IMR-90 (cell line): ENCODE measurements at regions not wholly inside any gene's neighbourhood (a gene's known extent, or its start where the extent isn't known, plus 50 kb on each side); places are given as distances from the start of the nearest gene placed in this dataset.

Experiments used
- ATAC-seq: fragments of 200-7000 bp; cut with Tn5 transposase; 2 replicates; pipeline ENCODE4 v1.9.1; 2020; ENCODE audit warnings: low read depth, mild to moderate bottlenecking, moderate library complexity
- BruUV-seq: library from RNA; stranded (reverse); fragments of 400-500 nt; replicated peaks from 2 replicates; lab custom pipeline; 2021; lab: Mats Ljungman, UMichigan
- CTCF ChIA-PET: fragments of 300-600 bp; formaldehyde crosslinking; extraction: SDS; loops from one replicate; lab custom pipeline; 2021; ENCODE audit warnings: antibody characterized with exemption; lab: Yijun Ruan, JAX
- POLR2A ChIA-PET: fragments of 300-600 bp; sonication (Branson Sonifier 250); formaldehyde crosslinking; loops from one replicate; lab custom pipeline; 2022; ENCODE audit warnings: antibody characterized with exemption; ENCODE audit not compliant: unreplicated experiment; lab: Charles Lee
- DNase-seq: peaks from one replicate; pipeline ENCODE4 v3.0.0; 2013
- H2AFZ ChIP-seq: replicated peaks from 2 replicates; pipeline ENCODE3; 2013; ENCODE audit warnings: low read length, mild to moderate bottlenecking; ENCODE audit not compliant: poor library complexity
- H2AK5ac ChIP-seq: 2 replicates; pipeline ENCODE4 v1.6.1; 2013; ENCODE audit warnings: low read depth, low read length, inconsistent platforms
- H2AK9ac ChIP-seq: replicated peaks from 2 replicates; pipeline ENCODE3; 2013; ENCODE audit warnings: mild to moderate bottlenecking, low read depth, low read length, moderate library complexity; ENCODE audit not compliant: poor library complexity
- H2BK120ac ChIP-seq: 2 replicates; pipeline ENCODE4 v1.6.1; 2013; ENCODE audit warnings: low read depth, low read length, inconsistent platforms
- H2BK15ac ChIP-seq: 3 replicates; pipeline ENCODE4 v1.6.1; 2013; ENCODE audit warnings: low read depth, low read length, inconsistent platforms
- H2BK20ac ChIP-seq: 2 replicates; pipeline ENCODE4 v1.6.1; 2013; ENCODE audit warnings: low read depth, mild to moderate bottlenecking, inconsistent platforms, low read length, moderate library complexity
- H2BK5ac ChIP-seq: 2 replicates; pipeline ENCODE4 v1.6.1; 2013; ENCODE audit warnings: mild to moderate bottlenecking, low read depth, low read length, inconsistent platforms; ENCODE audit not compliant: poor library complexity, severe bottlenecking
- H3K14ac ChIP-seq: replicated peaks from 2 replicates; pipeline ENCODE4 v1.6.1; 2013; ENCODE audit warnings: low read depth, low read length, inconsistent platforms
- H3K18ac ChIP-seq: 2 replicates; pipeline ENCODE4 v1.6.1; 2013; ENCODE audit warnings: low read depth, low read length, control low read depth
- H3K23ac ChIP-seq: 2 replicates; pipeline ENCODE4 v1.6.1; 2013; ENCODE audit warnings: low read depth, low read length, inconsistent platforms
- H3K27ac ChIP-seq: 2 replicates; pipeline ENCODE4 v1.5.1; 2013; ENCODE audit warnings: mild to moderate bottlenecking, control low read depth, low read length; ENCODE audit not compliant: insufficient read depth
- H3K27me3 ChIP-seq: 2 replicates; pipeline ENCODE4 v1.6.1; 2013; ENCODE audit warnings: low read length; ENCODE audit not compliant: control insufficient read depth, insufficient read depth
- H3K36me3 ChIP-seq: 2 replicates; pipeline ENCODE4 v1.6.1; 2013; ENCODE audit warnings: low read length, mixed read lengths; ENCODE audit not compliant: control insufficient read depth, insufficient read depth
- H3K4ac ChIP-seq: 2 replicates; pipeline ENCODE4 v1.6.1; 2013; ENCODE audit warnings: low read depth, low read length, inconsistent platforms
- H3K4me1 ChIP-seq: 2 replicates; pipeline ENCODE4 v1.6.1; 2013; ENCODE audit warnings: low read length, mixed read lengths; ENCODE audit not compliant: control insufficient read depth, insufficient read depth
- H3K4me2 ChIP-seq: 2 replicates; pipeline ENCODE4 v1.6.1; 2013; ENCODE audit warnings: low read depth, mild to moderate bottlenecking, control low read depth, low read length, moderate library complexity
- H3K4me3 ChIP-seq: 2 replicates; pipeline ENCODE4 v1.5.1; 2013; ENCODE audit warnings: low read depth, mild to moderate bottlenecking, control low read depth, low read length, moderate library complexity; ENCODE audit not compliant: insufficient read depth
- H3K56ac ChIP-seq: 2 replicates; pipeline ENCODE4 v1.6.1; 2013; ENCODE audit warnings: low read length, inconsistent platforms; ENCODE audit not compliant: insufficient read depth; ENCODE audit errors: extremely low read depth
- H3K79me1 ChIP-seq, 2 experiments: 2 replicates each; pipeline ENCODE4 v1.6.1; 2013; ENCODE audit warnings: low read length in 2 of 2, inconsistent platforms in 1 of 2, low read depth in 1 of 2
- H3K9ac ChIP-seq: 2 replicates; pipeline ENCODE4 v1.6.1; 2013; ENCODE audit warnings: low read depth, low read length, control low read depth
- H3K9me1 ChIP-seq: 2 replicates; pipeline ENCODE4 v1.6.1; 2013; ENCODE audit warnings: low read length, inconsistent platforms; ENCODE audit not compliant: insufficient read depth
- H3K9me3 ChIP-seq: 2 replicates; pipeline ENCODE4 v1.6.1; 2013; ENCODE audit warnings: low read length; ENCODE audit not compliant: control insufficient read depth, insufficient read depth
- H4K20me1 ChIP-seq: 2 replicates; pipeline ENCODE4 v1.6.1; 2013; ENCODE audit warnings: low read length, inconsistent platforms; ENCODE audit not compliant: insufficient read depth
- H4K5ac ChIP-seq: 2 replicates; pipeline ENCODE4 v1.6.1; 2013; ENCODE audit warnings: mild to moderate bottlenecking, low read depth, low read length, control low read depth
- H4K8ac ChIP-seq, 2 experiments: 2 replicates each; pipeline ENCODE4 v1.6.1; 2013; ENCODE audit warnings: low read depth in 2 of 2, low read length in 2 of 2, control low read depth in 1 of 2, inconsistent platforms in 1 of 2
- H4K91ac ChIP-seq: 2 replicates; pipeline ENCODE4 v1.6.1; 2013; ENCODE audit warnings: low read depth, low read length, inconsistent platforms; ENCODE audit not compliant: insufficient read depth
- BHLHE40 ChIP-seq: fragments of 150-350 bp; IDR thresholded peaks from 2 replicates; pipeline ENCODE4 v1.6.1; 2016; ENCODE audit warnings: mild to moderate bottlenecking, low read depth, low read length
- CEBPB ChIP-seq: IDR thresholded peaks from 2 replicates; pipeline ENCODE4 v1.6.1; 2012; ENCODE audit warnings: low read depth, low read length, improper control_type of control experiment
- CHD1 ChIP-seq: IDR thresholded peaks from 2 replicates; pipeline ENCODE4 v1.6.1; 2012; ENCODE audit warnings: low read depth, low read length, improper control_type of control experiment
- CTCF ChIP-seq: conservative IDR thresholded peaks from 2 replicates; pipeline ENCODE4 v1.5.1; 2012; ENCODE audit warnings: mild to moderate bottlenecking, low read depth, low read length, improper control_type of control experiment
- FOS ChIP-seq: fragments of 150-350 bp; IDR thresholded peaks from 2 replicates; pipeline ENCODE4 v1.6.1; 2016; ENCODE audit warnings: low read depth, low read length
- MAFK ChIP-seq: IDR thresholded peaks from 2 replicates; pipeline ENCODE4 v1.6.1; 2012; ENCODE audit warnings: low read depth, low read length, improper control_type of control experiment
- MAZ ChIP-seq: IDR thresholded peaks from 2 replicates; pipeline ENCODE4 v1.6.1; 2012; ENCODE audit warnings: low read depth, mild to moderate bottlenecking, low read length, improper control_type of control experiment, moderate library complexity, borderline replicate concordance
- MXI1 ChIP-seq: IDR thresholded peaks from 2 replicates; pipeline ENCODE4 v1.6.1; 2012; ENCODE audit warnings: low read depth, mild to moderate bottlenecking, low read length, moderate library complexity, borderline replicate concordance
- NFE2L2 ChIP-seq: fragments of 150-350 bp; IDR thresholded peaks from 2 replicates; pipeline ENCODE4 v1.6.1; 2016; ENCODE audit warnings: low read depth, mild to moderate bottlenecking, low read length
- POLR2A ChIP-seq: IDR thresholded peaks from 2 replicates; pipeline ENCODE4 v1.6.1; 2012; ENCODE audit warnings: mild to moderate bottlenecking, low read depth, low read length
- RCOR1 ChIP-seq: IDR thresholded peaks from 2 replicates; pipeline ENCODE4 v1.6.1; 2012; ENCODE audit warnings: mild to moderate bottlenecking, low read length, improper control_type of control experiment; ENCODE audit not compliant: insufficient replicate concordance
- SMC3 ChIP-seq: fragments of 150-350 bp; IDR thresholded peaks from 2 replicates; pipeline ENCODE4 v1.6.1; 2016; ENCODE audit warnings: low read depth, mild to moderate bottlenecking, antibody characterized with exemption, low read length, moderate library complexity
- USF2 ChIP-seq: fragments of 150-350 bp; IDR thresholded peaks from 2 replicates; pipeline ENCODE4 v1.6.1; 2017; ENCODE audit warnings: mild to moderate bottlenecking, antibody characterized with exemption, low read length, low read depth
- WGBS, 2 experiments: methylation state at CpG; one replicate each; pipeline versions ENCODE4 v1.1.5 to v1.1.7; 2013; ENCODE audit warnings: missing lambda C conversion rate in 2 of 2; ENCODE audit not compliant: insufficient read length in 1 of 2; ENCODE audit errors: extremely low coverage in 2 of 2; 5-methylcytosine and 5-hydroxymethylcytosine counted together
- dilution Hi-C: fragments of 300-500 bp; cut with HindIII; formaldehyde crosslinking; loops from one replicate; pipeline ENCODE4 v1.14.3; 2018; ENCODE audit warnings: low sequenced_read_pairs; ENCODE audit not compliant: unreplicated experiment
- in situ Hi-C: fragments of 300-500 bp; cut with MboI; formaldehyde crosslinking; loops from 3 replicates; pipeline ENCODE4 v1.14.3; 2019; ENCODE audit warnings: low sequenced_read_pairs, inconsistent platforms, mixed read lengths
- intact Hi-C: fragments of 100-400 bp; cut with micrococcal nuclease; formaldehyde crosslinking; loops from 2 replicates; pipeline ENCODE4 v1.10.0; 2022
- TF ChIP-seq, protein P1 (sequence below): fragments of 150-350 bp; IDR thresholded peaks from 2 replicates; pipeline ENCODE4 v1.6.1; 2016; ENCODE audit warnings: low read depth, mild to moderate bottlenecking, low read length, moderate library complexity, borderline replicate concordance

DNA sequence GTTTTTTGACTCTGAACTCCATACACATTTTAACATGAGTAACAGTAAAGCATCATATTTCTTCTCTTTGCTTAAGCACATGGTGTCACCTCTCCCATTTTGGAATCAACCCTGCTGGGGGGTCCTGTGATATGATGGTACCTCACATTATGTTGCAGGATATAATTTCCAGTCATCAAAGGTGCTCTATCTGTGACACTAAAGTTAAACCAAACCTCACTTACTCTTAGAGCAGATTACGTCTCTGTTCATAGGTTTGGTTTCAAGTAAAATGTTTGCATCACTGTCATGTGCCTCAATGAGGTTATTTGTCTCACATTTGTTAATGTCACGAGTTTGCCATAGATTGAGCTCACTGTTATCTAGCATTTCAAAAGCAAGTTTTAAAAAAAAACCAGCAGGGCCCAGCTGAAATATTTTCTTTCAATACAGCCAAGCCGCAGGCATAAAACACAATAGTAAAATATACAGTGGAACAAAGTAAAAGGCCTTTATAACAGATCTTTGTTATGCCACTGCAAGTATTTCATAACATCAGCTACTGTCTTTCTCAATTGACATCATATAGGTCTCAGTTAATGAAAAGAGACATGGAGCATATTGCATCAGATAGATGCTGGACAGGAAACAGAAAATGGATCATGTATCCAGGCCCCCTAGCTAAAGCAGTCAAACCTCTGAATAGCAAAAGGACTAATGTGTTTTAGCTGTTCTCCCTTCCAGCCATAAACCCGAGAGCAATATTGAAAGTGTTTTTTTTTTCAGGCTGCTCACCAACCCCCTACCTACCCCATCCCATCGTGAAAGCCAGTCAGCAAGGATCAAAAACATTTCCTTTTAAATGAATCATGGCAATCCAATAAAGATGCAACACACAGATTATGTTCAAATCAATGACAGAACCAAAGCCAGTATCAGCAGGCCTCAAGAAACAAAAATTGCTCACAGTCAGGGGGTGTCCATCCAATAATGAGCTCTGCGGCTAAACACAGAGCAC is 182.1 kb upstream of the ITGA1 start:
- Histone ChIP-seq H2BK120ac (no peak overlapping the region), H3K27ac (no peak overlapping the region), H3K9me1 (no peaks in the 10 kb centered on the region), H2BK20ac (no peak overlapping the region), H3K9ac (no peak overlapping the region), H2BK5ac (no peak overlapping the region), H3K23ac (no peak overlapping the region), H3K56ac (no peak overlapping the region), H3K4me3 (no peak overlapping the region), H4K8ac (no peak overlapping the region), H4K5ac (no peak overlapping the region), H2AK5ac (no peak overlapping the region), H3K4ac (no peak overlapping the region), H3K4me2 (no peak overlapping the region), H3K36me3 (no peaks in the 10 kb centered on the region), H3K27me3 (no peaks in the 10 kb centered on the region), H3K18ac (no peak overlapping the region), H3K14ac (no peak overlapping the region), H2BK15ac (no peak overlapping the region), H3K4me1 (no peaks in the 10 kb centered on the region), H3K79me1 (no peaks in the 10 kb centered on the region), H2AFZ (no peak overlapping the region), H3K9me3 (no peaks in the 10 kb centered on the region), H4K91ac (no peak overlapping the region), H2AK9ac (no peak overlapping the region), H4K20me1 (no peaks in the 10 kb centered on the region)
- POLR2A ChIA-PET = no interaction called here
- intact Hi-C loops (no loop called here), in situ Hi-C loops (no loop called here), dilution Hi-C loops (no loop called here)
- BruUV-seq = no TSS peak
- CTCF ChIA-PET = interaction anchor here (0.7 kb wide), 1 partner anchor 17 kb away, joined by 4 read pairs; no protein-coding TSS in a partner anchor
- WGBS, 2 experiments = 33% methylated on average over 1 of the region's 6 CpGs; no CpG with 5 or more reads in 1 of the 2 experiments
- ATAC-seq = no peak
- DNase-seq = no peak
- no peak for TF ChIP-seq USF2
- no peak for TF ChIP-seq POLR2A
- TF ChIP-seq BHLHE40 = no peak
- TF ChIP-seq CHD1 = no peak
- no peak for TF ChIP-seq FOS
- TF ChIP-seq MAFK = no peak
- no peak for TF ChIP-seq NFE2L2
- no peak for TF ChIP-seq CTCF
- TF ChIP-seq RCOR1 = no peak
- TF ChIP-seq, protein P1, sequence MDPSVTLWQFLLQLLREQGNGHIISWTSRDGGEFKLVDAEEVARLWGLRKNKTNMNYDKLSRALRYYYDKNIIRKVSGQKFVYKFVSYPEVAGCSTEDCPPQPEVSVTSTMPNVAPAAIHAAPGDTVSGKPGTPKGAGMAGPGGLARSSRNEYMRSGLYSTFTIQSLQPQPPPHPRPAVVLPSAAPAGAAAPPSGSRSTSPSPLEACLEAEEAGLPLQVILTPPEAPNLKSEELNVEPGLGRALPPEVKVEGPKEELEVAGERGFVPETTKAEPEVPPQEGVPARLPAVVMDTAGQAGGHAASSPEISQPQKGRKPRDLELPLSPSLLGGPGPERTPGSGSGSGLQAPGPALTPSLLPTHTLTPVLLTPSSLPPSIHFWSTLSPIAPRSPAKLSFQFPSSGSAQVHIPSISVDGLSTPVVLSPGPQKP = no peak
- no peak for TF ChIP-seq CEBPB
- TF ChIP-seq SMC3 = no peak
- no peak for TF ChIP-seq MAZ
- no peak for TF ChIP-seq MXI1
